Natural killer cell (primary cell): ENCODE measurements at regions not wholly inside any gene's neighbourhood (a gene's known extent, or its start where the extent isn't known, plus 50 kb on each side); places are given as distances from the start of the nearest gene placed in this dataset.

Experiments
- ATAC-seq, 3 donors: fragments of 150-1000 bp in 2 of 3; fragments of 200-7000 bp in 1 of 3; cut with Tn5 transposase; 1 replicate in 1 of 3; 2 replicates in 2 of 3; pipeline ENCODE4 v1.10.0; 2021; ENCODE audit warnings: mild to moderate bottlenecking in 2 of 3, moderate library complexity in 2 of 3
- DNase-seq, 2 donors: peaks; one replicate each; pipeline versions ENCODE4 v3.0.0 to v3.0.0-alpha.2; 2013 to 2021; ENCODE audit warnings: mixed read lengths in 1 of 2
- H3K27ac ChIP-seq: one replicate; pipeline ENCODE4 v1.5.1; 2013; ENCODE audit warnings: mild to moderate bottlenecking, low read length
- H3K27me3 ChIP-seq: one replicate; pipeline ENCODE4 v1.6.1; 2013; ENCODE audit warnings: low read length; ENCODE audit not compliant: control insufficient read depth, insufficient read depth
- H3K36me3 ChIP-seq: one replicate; pipeline ENCODE4 v1.6.1; 2013; ENCODE audit warnings: low read length; ENCODE audit not compliant: control insufficient read depth, insufficient read depth
- H3K4me1 ChIP-seq: one replicate; pipeline ENCODE4 v1.6.1; 2013; ENCODE audit warnings: low read length; ENCODE audit not compliant: control insufficient read depth, insufficient read depth
- H3K4me3 ChIP-seq: one replicate; pipeline ENCODE4 v1.5.1; 2013; ENCODE audit warnings: low read length
- H3K9me3 ChIP-seq: one replicate; pipeline ENCODE4 v1.6.1; 2013; ENCODE audit warnings: low read length; ENCODE audit not compliant: control insufficient read depth, insufficient read depth
- H3K27ac Mint-ChIP-seq, 2 donors: one replicate each; pipeline ENCODE4 v1.8.0; 2022; ENCODE audit warnings: mild to moderate bottlenecking in 2 of 2, mixed read lengths in 2 of 2, moderate library complexity in 1 of 2
- H3K27me3 Mint-ChIP-seq, 2 donors: one replicate each; pipeline ENCODE4 v1.8.0; 2022; ENCODE audit warnings: low read depth in 2 of 2, mixed read lengths in 2 of 2
- H3K36me3 Mint-ChIP-seq: one replicate; pipeline ENCODE4 v1.8.0; 2022; ENCODE audit warnings: mixed read lengths
- H3K4me1 Mint-ChIP-seq, 2 donors: one replicate each; pipeline ENCODE4 v1.8.0; 2022; ENCODE audit warnings: mixed read lengths in 2 of 2
- H3K4me3 Mint-ChIP-seq: one replicate; pipeline ENCODE4 v1.8.0; 2022; ENCODE audit warnings: mild to moderate bottlenecking, moderate library complexity, mixed read lengths
- H3K9me3 Mint-ChIP-seq, 2 donors: one replicate each; pipeline ENCODE4 v1.8.0; 2022; ENCODE audit warnings: mixed read lengths in 2 of 2
- CTCF ChIP-seq: fragments of 200-600 bp; IDR thresholded peaks from one replicate; pipeline ENCODE4 v1.8.0; 2022; ENCODE audit warnings: antibody characterized with exemption
- WGBS: methylation state at CpG from one replicate; pipeline ENCODE4 v1.1.7; 2013; ENCODE audit warnings: missing lambda C conversion rate; ENCODE audit not compliant: insufficient coverage; 5-methylcytosine and 5-hydroxymethylcytosine counted together
- intact Hi-C: fragments of 100-400 bp; cut with micrococcal nuclease; formaldehyde crosslinking; loops from one replicate; pipeline ENCODE4 v1.14.2; 2022

- ATAC-seq = no peak
- TF ChIP-seq CTCF = no peak
- H3K4me1 Mint-ChIP-seq = no peaks in the 10 kb centered on the region
Observed at GRCh38 chr7:24492576-24492975, 80.7 kb upstream of the PALS2 start.

GRCh38 chr7:24494832-24495231 is 78.4 kb upstream of the PALS2 start:
- Mint-ChIP-seq H3K36me3 (no peaks in the 10 kb centered on the region), H3K4me1 (no peaks in the 10 kb centered on the region), H3K27me3 (peaks cover 18 to 34% of the 10 kb centered on the region in 2 donors), H3K4me3 (no peak overlapping the region), H3K27ac (no peak overlapping the region), H3K9me3 (no peaks in the 10 kb centered on the region)
- WGBS = 98% methylated on average over 4 of the region's 4 CpGs
- Histone ChIP-seq H3K4me3 (no peak overlapping the region), H3K27me3 (no peaks in the 10 kb centered on the region), H3K9me3 (peaks cover 4% of the 10 kb centered on the region), H3K4me1 (no peaks in the 10 kb centered on the region), H3K27ac (no peak overlapping the region), H3K36me3 (no peaks in the 10 kb centered on the region)
- no peak for ATAC-seq
- TF ChIP-seq CTCF = no peak
- DNase-seq = no peak
- intact Hi-C loops = no loop called here

More at GRCh38 chr7:24492576-24492975, 80.7 kb upstream of the PALS2 start:
- H3K9me3 ChIP-seq = peaks cover 4% of the 10 kb centered on the region
- whole genome bisulfite sequencing = 96% methylated on average over 2 of the region's 2 CpGs
- no peak for DNase-seq
- intact Hi-C loops = no loop called here
- Mint-ChIP-seq H3K27me3 (peaks cover 14 to 34% of the 10 kb centered on the region in 2 donors), H3K4me3 (no peak overlapping the region), H3K9me3 (no peaks in the 10 kb centered on the region), H3K27ac (no peak overlapping the region), H3K36me3 (no peaks in the 10 kb centered on the region)
- no peaks in the 10 kb centered on the region for H3K36me3 ChIP-seq
- H3K27ac ChIP-seq = no peak overlapping the region
- H3K27me3 ChIP-seq = no peaks in the 10 kb centered on the region
- H3K4me1 ChIP-seq = no peaks in the 10 kb centered on the region
- H3K4me3 ChIP-seq = no peak overlapping the region

GRCh38 chr7:24496036-24496435 is 77.2 kb upstream of the PALS2 start:
- Histone ChIP-seq H3K9me3 (peaks cover 4% of the 10 kb centered on the region), H3K27me3 (no peaks in the 10 kb centered on the region), H3K4me3 (no peak overlapping the region), H3K27ac (no peak overlapping the region), H3K36me3 (no peaks in the 10 kb centered on the region), H3K4me1 (no peaks in the 10 kb centered on the region)
- H3K4me3 Mint-ChIP-seq = no peak overlapping the region
- TF ChIP-seq CTCF = no peak
- no peak overlapping the region for H3K27ac Mint-ChIP-seq
- WGBS = 86% methylated on average over 2 of the region's 2 CpGs
- intact Hi-C loops = no loop called here
- H3K4me1 Mint-ChIP-seq = no peaks in the 10 kb centered on the region
- DNase-seq (no peak), ATAC-seq (no peak)
- no peaks in the 10 kb centered on the region for H3K9me3 Mint-ChIP-seq
- H3K36me3 Mint-ChIP-seq = no peaks in the 10 kb centered on the region
- peaks cover 10 to 25% of the 10 kb centered on the region in 2 donors for H3K27me3 Mint-ChIP-seq

DNA sequence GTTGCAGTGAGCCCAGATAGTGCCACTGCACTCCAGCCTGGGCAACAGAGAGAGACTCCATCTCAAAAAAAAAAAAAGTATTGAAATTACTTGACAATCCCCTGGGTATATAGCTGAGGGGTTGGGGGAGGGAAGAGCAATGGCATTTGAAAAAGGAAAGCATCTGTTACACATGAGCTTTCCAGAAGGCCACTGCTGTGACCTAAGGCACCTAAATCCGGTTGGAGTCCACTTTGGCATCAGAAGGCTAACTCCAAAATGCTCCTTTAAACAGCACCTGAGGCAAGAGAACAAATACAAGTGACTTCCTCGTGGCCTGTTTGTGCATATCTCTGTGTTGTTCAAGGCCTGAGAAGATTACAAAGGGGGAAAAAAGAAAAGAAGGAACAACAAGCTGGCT is 74.8 kb upstream of the PALS2 start:
- Histone ChIP-seq H3K9me3 (peaks cover 4% of the 10 kb centered on the region), H3K4me3 (no peak overlapping the region), H3K4me1 (no peaks in the 10 kb centered on the region), H3K36me3 (no peaks in the 10 kb centered on the region), H3K27ac (no peak overlapping the region), H3K27me3 (no peaks in the 10 kb centered on the region)
- no peaks in the 10 kb centered on the region for H3K36me3 Mint-ChIP-seq
- no peaks in the 10 kb centered on the region for H3K4me1 Mint-ChIP-seq
- DNase-seq (no peak), ATAC-seq (no peak)
- H3K9me3 Mint-ChIP-seq = no peaks in the 10 kb centered on the region
- 88% methylated on average over 1 of the region's 2 CpGs for WGBS
- no peak for TF ChIP-seq CTCF
- H3K27ac Mint-ChIP-seq = no peak overlapping the region
- H3K27me3 Mint-ChIP-seq = peaks cover 7 to 13% of the 10 kb centered on the region in 2 donors
- intact Hi-C loops = no loop called here
- no peak overlapping the region for H3K4me3 Mint-ChIP-seq
